ENCODE measurements at regions not wholly inside any gene's neighbourhood (a gene's known extent, or its start where the extent isn't known, plus 50 kb on each side); places are given as distances from the start of the nearest gene placed in this dataset.
"Not testable (repeated sequence)": the region's sequence is repeated elsewhere in the genome, so short reads cannot be mapped to it uniquely, and the experiment has no call there.

DNA sequence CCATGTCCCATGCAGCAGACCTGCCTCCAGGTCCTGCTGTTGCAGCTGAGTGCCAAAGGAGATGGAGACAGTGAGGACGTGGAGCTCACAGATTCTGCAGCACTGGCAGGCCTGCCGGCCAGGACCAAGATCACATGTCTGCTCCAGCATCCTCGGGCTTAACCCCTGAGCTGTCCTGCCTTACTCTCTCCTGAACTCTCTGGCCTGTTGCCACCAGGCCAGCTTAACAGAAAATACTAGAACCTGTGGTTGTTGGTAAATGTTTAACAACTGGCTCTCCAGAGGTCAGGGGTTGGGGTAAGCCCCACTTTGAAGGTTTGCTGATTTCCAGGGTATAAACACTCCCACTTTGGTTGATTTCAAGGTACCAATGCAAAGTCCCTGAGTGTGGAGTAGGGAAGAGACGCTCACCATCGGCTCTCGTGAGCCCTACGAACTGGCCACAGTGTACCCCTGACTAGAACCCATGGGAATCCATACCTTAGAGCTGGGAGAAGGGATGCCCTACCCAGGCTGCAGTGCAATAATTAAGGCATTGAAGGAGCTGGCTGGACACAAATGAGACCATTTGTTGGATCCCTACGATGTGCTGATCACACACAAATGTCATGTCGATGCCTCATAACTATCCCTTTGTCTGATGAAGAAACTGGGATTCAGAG lies 147.9 kb downstream of the OR4M2 start:
- DNase-seq (ENCODE audit: low read depth) = no peak
- no peak overlapping the region for H3K4me3 ChIP-seq (ENCODE audit: low read depth, low read length)
- TF ChIP-seq, protein P1, sequence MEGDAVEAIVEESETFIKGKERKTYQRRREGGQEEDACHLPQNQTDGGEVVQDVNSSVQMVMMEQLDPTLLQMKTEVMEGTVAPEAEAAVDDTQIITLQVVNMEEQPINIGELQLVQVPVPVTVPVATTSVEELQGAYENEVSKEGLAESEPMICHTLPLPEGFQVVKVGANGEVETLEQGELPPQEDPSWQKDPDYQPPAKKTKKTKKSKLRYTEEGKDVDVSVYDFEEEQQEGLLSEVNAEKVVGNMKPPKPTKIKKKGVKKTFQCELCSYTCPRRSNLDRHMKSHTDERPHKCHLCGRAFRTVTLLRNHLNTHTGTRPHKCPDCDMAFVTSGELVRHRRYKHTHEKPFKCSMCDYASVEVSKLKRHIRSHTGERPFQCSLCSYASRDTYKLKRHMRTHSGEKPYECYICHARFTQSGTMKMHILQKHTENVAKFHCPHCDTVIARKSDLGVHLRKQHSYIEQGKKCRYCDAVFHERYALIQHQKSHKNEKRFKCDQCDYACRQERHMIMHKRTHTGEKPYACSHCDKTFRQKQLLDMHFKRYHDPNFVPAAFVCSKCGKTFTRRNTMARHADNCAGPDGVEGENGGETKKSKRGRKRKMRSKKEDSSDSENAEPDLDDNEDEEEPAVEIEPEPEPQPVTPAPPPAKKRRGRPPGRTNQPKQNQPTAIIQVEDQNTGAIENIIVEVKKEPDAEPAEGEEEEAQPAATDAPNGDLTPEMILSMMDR (IDR thresholded peaks at IDR 0.05; ENCODE audit: low read depth, low read length, missing control alignments) = no peak

DNA sequence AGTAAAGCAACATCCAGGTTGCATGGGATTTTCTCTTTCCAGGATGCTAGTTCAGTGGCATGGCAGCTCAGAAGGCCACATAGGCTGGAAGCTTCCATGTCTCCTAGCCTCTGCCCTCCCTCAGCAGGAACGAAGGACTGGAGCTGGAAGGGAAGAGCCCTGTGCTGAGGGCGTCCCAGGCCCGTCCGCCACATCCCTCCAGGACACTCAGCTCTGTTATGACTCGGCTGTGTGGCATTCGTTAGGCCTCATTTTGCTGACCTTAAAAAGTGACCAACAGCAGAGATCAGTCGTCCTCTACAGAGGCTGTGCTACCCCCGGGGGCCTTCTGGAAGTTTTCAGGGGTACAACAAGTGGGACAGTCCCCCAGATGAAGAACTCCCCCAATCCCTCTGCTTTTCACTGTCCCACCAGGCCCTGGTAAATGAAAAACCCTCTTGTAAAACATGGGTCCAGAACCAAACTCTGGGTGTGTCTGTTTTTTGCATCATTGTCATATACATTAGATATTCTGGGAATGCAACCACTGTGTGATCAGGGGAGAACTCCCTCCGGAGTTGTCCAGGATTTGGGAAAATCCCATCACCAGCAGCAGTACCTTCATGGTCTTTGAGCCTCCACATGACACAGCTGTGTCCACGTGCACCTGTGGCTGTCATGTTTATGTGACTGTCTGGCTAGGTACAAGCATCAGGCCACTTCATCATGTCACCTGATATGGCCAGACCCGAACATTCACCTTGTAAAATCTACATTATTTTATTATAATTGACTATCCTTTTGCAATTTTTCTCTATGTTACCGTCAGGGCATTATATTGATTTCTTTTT lies 149.9 kb downstream of the OR4M2 start:
- no peak for DNase-seq (ENCODE audit: low read depth)
- H3K4me3 ChIP-seq (ENCODE audit: low read depth, low read length) = no peak overlapping the region
- TF ChIP-seq, protein P1 (IDR thresholded peaks at IDR 0.05; ENCODE audit: low read depth, low read length, missing control alignments) = no peak

GRCh38 chr15:22231603-22232002 lies 151.3 kb downstream of the OR4M2 start:
- no peak for DNase-seq (ENCODE audit: low read depth)
- TF ChIP-seq, protein P1 (IDR thresholded peaks at IDR 0.05; ENCODE audit: low read depth, low read length, missing control alignments) = no peak
- no peak overlapping the region for H3K4me3 ChIP-seq (ENCODE audit: low read depth, low read length)

- no peak for DNase-seq (ENCODE audit: low read depth)
- TF ChIP-seq, protein P1 (IDR thresholded peaks at IDR 0.05; ENCODE audit: low read depth, low read length, missing control alignments) = no peak
- no peak overlapping the region for H3K4me3 ChIP-seq (ENCODE audit: low read depth, low read length)
These were observed 152.3 kb downstream of the OR4M2 start for GRCh38 chr15:22232675-22233074.

DNA sequence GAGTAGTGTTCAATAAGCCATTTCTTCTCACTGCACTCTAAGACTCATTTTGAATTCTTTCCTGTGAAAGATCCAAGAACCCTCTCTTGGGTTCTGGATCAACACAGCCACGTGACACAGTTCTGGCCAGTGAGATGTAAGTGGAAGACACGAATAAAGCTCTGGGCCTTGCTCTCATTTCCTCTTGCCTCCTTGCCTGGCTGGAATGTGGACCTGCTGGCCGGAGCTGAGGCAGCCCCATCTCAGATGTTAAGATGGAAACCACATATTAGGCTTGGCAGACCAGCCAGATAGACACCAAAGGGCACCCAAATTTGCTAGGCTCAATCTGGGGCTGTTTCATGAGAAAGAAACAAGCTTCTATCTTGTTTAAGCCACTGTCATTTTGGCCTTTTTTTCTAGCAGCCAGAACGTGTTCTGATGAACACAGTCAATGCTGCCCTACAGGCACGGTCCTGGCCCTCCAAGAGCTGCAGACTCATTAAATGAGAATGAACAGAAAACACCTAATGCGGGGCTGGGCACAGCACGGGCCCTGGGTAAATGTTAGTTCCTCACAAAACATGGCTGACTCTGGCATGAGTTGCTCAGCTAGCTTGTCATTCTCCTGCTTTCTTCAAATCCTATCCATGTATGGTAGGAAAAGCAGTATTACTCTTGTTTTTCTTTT lies 155.1 kb downstream of the OR4M2 start:
- H3K4me3 ChIP-seq (ENCODE audit: low read depth, low read length); DNase-seq (ENCODE audit: low read depth): not testable (repeated sequence)

- TF ChIP-seq, protein P1 (IDR thresholded peaks at IDR 0.05; ENCODE audit: low read depth, low read length, missing control alignments) = no peak
- DNase-seq (ENCODE audit: low read depth) = no peak
These were observed 156.1 kb downstream of the OR4M2 start for GRCh38 chr15:22236469-22236868.

GRCh38 chr15:22237891-22238275 lies 157.6 kb downstream of the OR4M2 start:
- H3K4me3 ChIP-seq (ENCODE audit: low read depth, low read length) = no peak overlapping the region
- TF ChIP-seq, protein P1 (IDR thresholded peaks at IDR 0.05; ENCODE audit: low read depth, low read length, missing control alignments) = no peak
- DNase-seq (ENCODE audit: low read depth) = no peak

More at GRCh38 chr15:22236469-22236868, 156.1 kb downstream of the OR4M2 start:
- no peak overlapping the region for H3K4me3 ChIP-seq (ENCODE audit: low read depth, low read length)

- not testable (repeated sequence) for H3K4me3 ChIP-seq (ENCODE audit: low read depth, low read length); DNase-seq (ENCODE audit: low read depth)
These were observed 158.1 kb downstream of the OR4M2 start for GRCh38 chr15:22238276-22238958.

GRCh38 chr15:22238959-22239805 lies 158.9 kb downstream of the OR4M2 start:
- H3K4me3 ChIP-seq (ENCODE audit: low read depth, low read length); DNase-seq (ENCODE audit: low read depth): not testable (repeated sequence)

Data from GM12864 (cell line).